Head of caudate nucleus (tissue), 42 donors: ENCODE measurements at regions not wholly inside any gene's neighbourhood (a gene's known extent, or its start where the extent isn't known, plus 50 kb on each side); places are given as distances from the start of the nearest gene placed in this dataset.

Experiments
- DNase-seq, 42 donors: peaks; one replicate each; pipeline versions ENCODE4 v3.0.0 to v3.0.0-alpha.2; 2020 to 2021; ENCODE audit warnings: mixed read lengths in 7 of 42
- intact Hi-C: fragments of 100-400 bp; cut with DNase I; formaldehyde crosslinking; loops from one replicate; pipeline ENCODE4 v1.15.0; 2022

- intact Hi-C loops = no loop called here
- DNase-seq = peak in 7 of 42 donors; percentile 14 to 57 (median 38)
Observed at GRCh38 chr6:119586250-119586882, 236.8 kb upstream of the MAN1A1 start.

GRCh38 chr6:119584088-119584487, 234.5 kb upstream of the MAN1A1 start:
- intact Hi-C loops = no loop called here
- DNase-seq = no peak

DNA sequence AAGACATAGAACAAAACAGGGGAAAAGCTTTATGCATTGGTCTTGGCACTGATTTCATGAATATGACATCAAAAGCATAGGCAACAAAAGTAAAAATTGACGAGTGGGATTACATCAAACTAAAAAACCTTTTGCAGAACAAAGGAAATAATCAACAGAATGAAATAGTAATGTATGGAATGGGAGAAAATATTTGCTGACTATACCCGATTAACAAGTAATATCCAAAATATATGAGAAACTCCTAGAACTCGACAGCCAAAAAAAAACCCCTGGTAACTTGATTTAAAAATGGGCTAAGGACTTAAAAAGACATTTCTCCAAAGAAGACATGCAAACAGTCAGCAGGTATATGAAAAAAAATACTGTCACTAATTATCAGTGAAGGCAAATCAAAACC, 231.7 kb upstream of the MAN1A1 start:
- DNase-seq = no peak
- intact Hi-C loops = no loop called here

GRCh38 chr6:119575721-119576120, 226.2 kb upstream of the MAN1A1 start:
- intact Hi-C loops = no loop called here
- DNase-seq = no peak

- intact Hi-C loops = no loop called here
- DNase-seq = no peak
Observed at GRCh38 chr6:119568580-119568979, 219.0 kb upstream of the MAN1A1 start.

DNA sequence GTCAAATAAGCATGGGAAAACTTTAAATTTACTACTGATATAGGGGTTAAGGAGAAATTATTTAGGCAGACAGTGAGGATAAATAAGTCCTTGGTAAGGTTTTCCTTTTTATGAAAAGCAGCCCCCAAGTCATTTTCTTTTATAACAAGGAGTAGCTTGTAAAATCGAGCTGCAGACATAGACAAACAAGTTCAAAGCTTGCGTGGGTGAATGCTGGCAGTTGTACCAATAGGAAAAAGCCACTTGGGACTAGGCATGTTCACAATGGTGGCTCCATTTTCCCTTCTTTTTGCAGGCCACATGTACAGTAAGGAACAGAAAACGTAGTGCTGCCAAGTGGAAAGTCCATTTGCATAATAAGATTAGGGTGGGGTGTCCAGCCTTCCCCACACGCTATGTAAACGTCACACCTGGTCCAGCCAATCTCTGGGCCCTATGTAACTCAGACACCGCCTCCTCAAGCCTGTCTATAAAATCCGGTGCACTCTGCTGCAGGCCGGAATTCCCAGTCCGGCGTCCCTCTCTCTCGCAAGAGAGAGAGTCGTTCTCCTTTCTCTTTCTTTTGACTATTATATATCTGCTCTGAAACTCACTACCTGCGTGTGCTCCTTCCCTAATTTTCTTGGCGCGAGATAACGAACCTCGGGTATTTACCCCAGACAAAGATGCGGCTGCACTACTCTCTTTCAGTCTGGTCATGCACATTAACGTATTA, 217.1 kb upstream of the MAN1A1 start:
- intact Hi-C loops = no loop called here
- DNase-seq = no peak

- intact Hi-C loops = no loop called here
- no peak for DNase-seq
Observed at GRCh38 chr6:119565893-119566292, 216.3 kb upstream of the MAN1A1 start.

GRCh38 chr6:119562168-119562567, 212.6 kb upstream of the MAN1A1 start:
- intact Hi-C loops = no loop called here
- no peak for DNase-seq

- intact Hi-C loops = no loop called here
- DNase-seq = no peak
Observed at GRCh38 chr6:119559586-119559985, 210.0 kb upstream of the MAN1A1 start.

GRCh38 chr6:119557239-119557638, 207.7 kb upstream of the MAN1A1 start:
- DNase-seq = no peak
- intact Hi-C loops = no loop called here

DNA sequence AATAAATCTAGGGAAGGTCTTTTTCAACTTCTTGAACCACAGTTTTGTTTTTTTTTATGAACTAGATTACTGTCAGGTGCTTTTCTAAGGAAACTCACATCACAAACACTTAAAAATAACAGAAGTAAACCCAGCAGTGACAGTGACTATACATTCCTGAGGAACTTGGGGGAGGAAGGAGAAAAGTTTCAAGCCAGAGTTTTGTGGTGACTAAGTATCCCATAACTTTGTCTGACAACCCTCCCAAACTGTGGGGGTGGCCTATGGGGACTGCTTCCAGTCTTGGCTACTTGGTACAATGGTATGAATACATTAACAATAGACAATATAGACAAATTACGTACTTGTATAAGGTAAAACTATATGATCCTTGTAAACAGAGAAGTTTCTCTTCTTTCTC, 202.5 kb upstream of the MAN1A1 start:
- intact Hi-C loops = no loop called here

GRCh38 chr6:119547024-119547423, 197.5 kb upstream of the MAN1A1 start:
- DNase-seq = no peak
- intact Hi-C loops = no loop called here

More for the DNA sequence above, 202.5 kb upstream of the MAN1A1 start:
- no peak for DNase-seq

DNA sequence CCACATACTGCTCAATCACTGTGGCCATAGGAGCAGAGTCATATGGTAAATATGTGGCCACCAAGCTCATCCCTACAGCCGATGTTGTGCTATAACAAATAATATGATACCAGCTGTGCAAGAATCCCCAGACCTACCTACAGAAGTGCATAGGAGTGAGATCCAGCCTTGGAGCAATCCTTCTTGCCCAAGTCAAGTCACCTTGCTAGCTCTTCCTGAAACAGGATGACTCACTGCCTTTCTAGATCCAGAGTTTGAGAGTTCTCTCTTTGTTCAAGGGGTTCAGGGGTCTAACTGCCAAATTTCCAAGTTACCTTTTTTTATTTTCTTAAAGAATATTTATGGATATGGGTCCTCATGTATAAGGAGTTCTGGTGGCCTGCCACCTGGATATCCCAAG, 195.7 kb upstream of the MAN1A1 start:
- DNase-seq = no peak
- intact Hi-C loops = no loop called here

DNA sequence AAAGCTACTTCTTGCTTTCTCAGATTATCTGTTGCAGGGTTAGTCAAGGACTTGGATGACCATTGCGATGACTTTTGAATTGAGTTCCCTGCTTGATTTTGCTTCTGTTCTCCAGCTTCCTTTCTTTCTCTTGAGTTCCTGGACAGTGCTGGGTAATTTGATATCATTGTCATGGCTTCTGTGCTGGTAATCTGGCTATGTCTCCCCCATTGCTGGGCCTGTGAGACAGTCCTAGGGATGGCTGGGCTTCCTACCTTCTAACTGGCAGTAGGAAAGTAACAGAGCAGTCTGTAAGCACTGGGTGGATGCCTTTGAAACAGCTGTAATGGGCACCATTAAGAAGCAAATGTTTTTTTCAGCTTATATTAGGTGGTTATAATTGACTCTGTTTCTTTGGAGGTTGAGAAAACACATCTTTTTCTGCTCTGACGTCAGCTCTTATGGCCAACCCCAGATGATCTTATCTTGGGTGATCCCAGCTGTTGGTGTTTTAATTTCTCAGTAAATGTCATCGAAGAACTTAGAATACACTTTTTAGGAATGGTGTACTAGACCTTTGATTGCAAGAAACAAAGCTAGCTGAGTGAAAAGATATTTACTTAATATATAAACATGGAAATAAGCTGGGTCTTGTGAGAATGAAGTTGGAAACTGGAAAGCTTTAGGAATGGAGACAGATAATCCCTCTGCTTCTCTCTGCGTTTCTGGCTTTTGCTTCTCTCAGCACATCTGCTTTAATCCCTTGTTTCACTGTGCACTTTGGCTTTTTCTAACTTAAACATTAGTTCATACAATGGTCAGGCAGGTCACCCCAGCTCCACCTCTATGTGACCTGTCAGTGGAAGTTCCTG, 195.0 kb upstream of the MAN1A1 start:
- intact Hi-C loops = no loop called here

GRCh38 chr6:119543332-119543731, 193.8 kb upstream of the MAN1A1 start:
- no peak for DNase-seq
- intact Hi-C loops = no loop called here

More for the DNA sequence above, 195.0 kb upstream of the MAN1A1 start:
- no peak for DNase-seq

DNA sequence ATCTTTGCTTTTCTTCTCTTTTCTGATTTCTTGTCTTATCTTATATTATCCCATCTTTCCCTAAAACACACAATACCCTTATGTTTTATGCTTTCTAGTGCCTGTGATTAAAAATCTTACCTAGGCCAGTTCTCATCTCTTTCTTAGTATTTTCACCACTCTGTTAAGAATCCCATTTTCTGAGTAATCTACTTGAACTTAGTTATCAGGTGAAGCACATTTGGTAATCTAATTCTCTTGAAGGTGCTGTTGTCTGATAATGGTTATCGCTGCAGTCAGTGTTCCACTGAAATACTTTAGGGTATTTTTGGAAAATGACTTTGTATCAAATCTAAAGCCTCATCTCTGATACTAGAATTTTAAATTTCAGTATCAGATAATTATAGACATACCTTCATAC, 192.5 kb upstream of the MAN1A1 start:
- intact Hi-C loops = no loop called here
- no peak for DNase-seq

DNA sequence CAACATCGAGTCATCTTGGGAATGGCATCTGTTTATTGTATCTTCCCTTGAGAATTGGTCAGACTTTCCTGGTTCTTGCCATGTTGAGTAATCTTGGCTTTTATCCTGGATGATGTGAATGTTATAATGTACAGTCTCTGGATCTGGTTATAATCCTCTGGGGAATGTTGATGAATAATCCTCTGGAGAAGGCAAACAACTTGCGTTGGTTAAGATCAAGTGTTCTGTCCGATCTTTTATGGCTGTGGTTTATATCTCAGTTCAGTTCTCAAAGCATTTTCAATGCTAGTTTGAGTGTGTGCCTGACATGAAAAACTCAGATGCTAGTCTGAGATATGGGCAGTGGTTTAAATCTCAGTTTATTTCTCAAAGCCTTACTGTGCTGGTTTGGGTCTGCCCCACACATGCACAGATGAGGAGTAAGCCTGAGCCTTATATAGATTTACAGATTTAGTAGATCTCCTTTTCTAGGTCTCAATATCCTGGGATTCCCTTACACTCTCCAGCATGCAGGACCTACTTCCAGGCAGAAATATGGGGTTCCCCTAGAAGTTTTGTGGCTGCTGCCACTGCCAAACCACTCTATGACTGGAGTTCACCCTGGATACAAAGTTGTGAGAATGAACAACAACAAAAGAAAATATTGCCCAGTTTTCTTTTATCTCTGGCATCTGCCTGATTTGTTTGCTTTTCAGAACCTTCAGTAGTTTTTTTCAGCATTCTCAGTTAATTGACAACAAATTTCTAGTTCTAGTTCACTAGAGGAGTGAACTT, 191.8 kb upstream of the MAN1A1 start:
- intact Hi-C loops = no loop called here
- no peak for DNase-seq

GRCh38 chr6:119540417-119540816, 190.9 kb upstream of the MAN1A1 start:
- DNase-seq = no peak
- intact Hi-C loops = no loop called here

- no peak for DNase-seq
- intact Hi-C loops = no loop called here
Observed at GRCh38 chr6:119539066-119539746, 189.6 kb upstream of the MAN1A1 start.
